Activated CD8-positive, alpha-beta memory T cell treated with anti-CD3 and anti-CD28 coated beads, Interleukin-2, amount 10 ng/mL, durations not matched to agents 7 days and 5 days (primary cell): ENCODE measurements at regions not wholly inside any gene's neighbourhood (a gene's known extent, or its start where the extent isn't known, plus 50 kb on each side); places are given as distances from the start of the nearest gene placed in this dataset.

Experiments
- ATAC-seq: fragments of 150-1000 bp; cut with Tn5 transposase; one replicate; pipeline ENCODE4 v1.10.0; 2021; ENCODE audit warnings: moderate library complexity
- CTCF ChIA-PET: fragments of 350-600 bp; sonication (Branson Sonifier 250); formaldehyde crosslinking; loops from one replicate; lab custom pipeline; 2021; ENCODE audit warnings: antibody characterized with exemption; lab: Charles Lee
- DNase-seq: peaks from one replicate; pipeline ENCODE4 v3.0.0-alpha.2; 2020
- H3K27ac Mint-ChIP-seq: one replicate; pipeline ENCODE4 v1.8.0; 2021; ENCODE audit warnings: mild to moderate bottlenecking, mixed read lengths
- H3K27me3 Mint-ChIP-seq: one replicate; pipeline ENCODE4 v1.8.0; 2021; ENCODE audit warnings: mixed read lengths
- H3K36me3 Mint-ChIP-seq: one replicate; pipeline ENCODE4 v1.8.0; 2021; ENCODE audit warnings: mild to moderate bottlenecking, mixed read lengths
- H3K4me1 Mint-ChIP-seq: one replicate; pipeline ENCODE4 v1.8.0; 2021; ENCODE audit warnings: mixed read lengths
- H3K4me3 Mint-ChIP-seq: one replicate; pipeline ENCODE4 v1.8.0; 2021; ENCODE audit warnings: mild to moderate bottlenecking, moderate library complexity, mixed read lengths
- H3K9me3 Mint-ChIP-seq: one replicate; pipeline ENCODE4 v1.8.0; 2022; ENCODE audit warnings: low read depth, mixed read lengths

GRCh38 chr20:40393197-40394079, 295.6 kb downstream of the MAFB start:
- Mint-ChIP-seq H3K27me3 (no peaks in the 10 kb centered on the region), H3K27ac (no peak overlapping the region), H3K4me3 (no peak overlapping the region), H3K36me3 (no peaks in the 10 kb centered on the region), H3K4me1 (no peaks in the 10 kb centered on the region), H3K9me3 (no peaks in the 10 kb centered on the region)
- CTCF ChIA-PET = no interaction called here
- no peak for ATAC-seq
- DNase-seq = no peak

DNA sequence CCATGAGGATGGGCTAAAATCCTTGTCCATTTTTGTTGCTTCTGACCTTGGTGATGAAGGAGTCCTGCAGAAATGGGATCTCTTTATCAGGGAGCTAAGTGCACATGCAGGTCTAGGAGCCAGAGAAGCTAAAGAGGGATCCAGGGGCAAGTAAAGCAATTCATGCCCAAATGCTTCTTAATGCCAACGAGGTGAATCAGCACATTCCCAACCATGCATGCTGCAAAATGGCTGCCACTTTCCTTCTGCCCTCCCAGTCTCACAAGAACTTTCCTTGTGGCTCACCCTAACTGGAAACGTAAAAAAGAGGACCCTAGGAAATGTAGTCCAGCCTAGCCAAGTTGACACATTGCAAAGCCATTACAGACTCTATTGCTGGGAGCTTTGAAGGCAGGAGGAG, 298.4 kb downstream of the MAFB start:
- DNase-seq = no peak
- CTCF ChIA-PET = no interaction called here
- H3K4me1 Mint-ChIP-seq = no peaks in the 10 kb centered on the region
- no peak overlapping the region for H3K27ac Mint-ChIP-seq
- H3K9me3 Mint-ChIP-seq = peaks cover 5% of the 10 kb centered on the region
- H3K4me3 Mint-ChIP-seq = no peak overlapping the region
- no peaks in the 10 kb centered on the region for H3K36me3 Mint-ChIP-seq
- no peak for ATAC-seq
- H3K27me3 Mint-ChIP-seq = no peaks in the 10 kb centered on the region

DNA sequence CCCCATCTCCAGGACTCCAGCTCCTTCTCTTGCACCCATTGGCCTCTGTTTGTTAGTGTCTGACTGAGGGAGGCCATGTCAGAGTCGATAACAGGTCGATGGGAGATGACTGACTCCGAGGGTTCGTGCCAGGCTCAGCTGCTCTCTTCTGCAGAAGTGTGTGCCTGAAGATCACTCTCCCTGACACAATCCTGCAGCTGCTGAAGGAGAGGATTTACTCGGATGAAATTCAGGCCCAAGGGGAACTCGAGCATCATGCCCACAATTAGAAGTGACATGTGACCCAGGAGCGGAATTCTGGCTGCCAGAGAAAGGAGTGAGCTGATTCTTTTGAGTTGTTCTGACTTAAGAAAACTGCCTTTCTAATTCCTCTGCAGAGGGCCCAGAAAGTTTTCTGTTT, 318.2 kb downstream of the MAFB start:
- no peak for DNase-seq
- Mint-ChIP-seq H3K27me3 (no peaks in the 10 kb centered on the region), H3K9me3 (no peaks in the 10 kb centered on the region), H3K4me1 (no peaks in the 10 kb centered on the region), H3K4me3 (no peak overlapping the region), H3K36me3 (no peaks in the 10 kb centered on the region), H3K27ac (no peak overlapping the region)
- no peak for ATAC-seq
- CTCF ChIA-PET = no interaction called here

- CTCF ChIA-PET = no interaction called here
- no peak for ATAC-seq
Measured at GRCh38 chr20:40368876-40369275, 320.2 kb downstream of the MAFB start.

GRCh38 chr20:40361916-40362315, 327.1 kb downstream of the MAFB start:
- ATAC-seq = no peak
- no peak for DNase-seq
- Mint-ChIP-seq H3K27me3 (no peaks in the 10 kb centered on the region), H3K36me3 (no peaks in the 10 kb centered on the region), H3K4me3 (no peak overlapping the region), H3K4me1 (no peaks in the 10 kb centered on the region), H3K9me3 (no peaks in the 10 kb centered on the region), H3K27ac (no peak overlapping the region)
- CTCF ChIA-PET = no interaction called here

More at GRCh38 chr20:40368876-40369275, 320.2 kb downstream of the MAFB start:
- DNase-seq = no peak
- Mint-ChIP-seq H3K9me3 (no peaks in the 10 kb centered on the region), H3K4me3 (no peak overlapping the region), H3K36me3 (no peaks in the 10 kb centered on the region), H3K4me1 (no peaks in the 10 kb centered on the region), H3K27ac (no peak overlapping the region), H3K27me3 (no peaks in the 10 kb centered on the region)

DNA sequence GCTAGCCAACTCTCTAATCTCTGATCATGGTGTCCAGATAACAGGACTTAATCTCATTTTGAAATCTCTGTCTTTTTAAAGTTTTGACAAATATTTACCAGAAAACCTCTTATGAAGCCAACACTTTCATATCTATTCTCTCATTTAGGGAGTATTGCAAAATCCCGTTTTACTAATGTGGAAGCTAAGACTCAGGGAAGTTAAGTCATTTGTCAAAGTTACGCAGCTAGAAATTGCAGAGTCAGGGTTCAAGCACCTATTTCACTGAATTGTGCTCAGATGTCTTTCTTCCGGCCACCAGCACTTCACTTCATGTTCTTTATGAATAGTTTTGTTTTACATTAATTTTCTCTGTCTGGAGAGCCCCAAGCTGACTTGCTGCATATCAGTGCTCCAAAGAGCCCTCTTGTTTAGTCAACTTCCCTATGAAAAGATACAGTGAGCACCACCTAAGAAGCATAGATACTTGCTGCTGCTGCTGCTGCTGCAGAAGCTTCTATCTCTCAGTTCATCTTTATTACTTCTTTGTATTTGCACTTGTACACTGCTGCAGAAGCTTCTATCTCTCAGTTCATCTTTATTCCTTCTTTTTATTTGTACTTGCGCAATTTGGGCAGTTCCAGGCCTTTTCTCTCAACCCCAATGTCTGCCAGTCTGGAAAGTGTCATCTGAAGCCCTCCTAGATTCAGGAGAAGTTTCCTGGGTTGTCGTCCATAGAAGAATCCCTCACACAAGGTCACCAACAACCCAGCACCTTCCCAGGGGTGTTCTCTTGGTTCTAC, 329.7 kb downstream of the MAFB start:
- no peak overlapping the region for H3K4me3 Mint-ChIP-seq
- H3K27ac Mint-ChIP-seq = no peak overlapping the region
- no peaks in the 10 kb centered on the region for H3K9me3 Mint-ChIP-seq
- H3K4me1 Mint-ChIP-seq = no peaks in the 10 kb centered on the region
- H3K27me3 Mint-ChIP-seq = no peaks in the 10 kb centered on the region
- DNase-seq (no peak), ATAC-seq (no peak)
- H3K36me3 Mint-ChIP-seq = no peaks in the 10 kb centered on the region
- CTCF ChIA-PET = no interaction called here

DNA sequence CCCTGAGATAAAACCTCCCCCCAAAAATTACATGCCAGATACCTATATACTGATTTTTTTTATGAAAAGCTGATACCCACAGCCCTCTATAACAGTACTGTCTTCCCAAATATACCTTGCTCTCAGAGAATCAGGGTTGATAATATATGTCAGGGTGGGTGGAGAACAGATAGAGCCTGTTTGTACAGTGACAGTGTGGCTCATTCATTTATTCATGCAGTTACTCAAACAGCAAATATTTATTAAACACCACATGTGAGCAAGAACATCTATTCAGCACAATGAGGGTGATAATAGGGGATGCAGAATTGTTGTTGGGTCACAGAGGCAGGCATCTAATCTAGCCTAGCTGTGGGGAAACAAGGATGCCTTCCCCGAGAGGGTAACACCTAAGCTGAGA, 334.2 kb downstream of the MAFB start:
- no peaks in the 10 kb centered on the region for H3K27me3 Mint-ChIP-seq
- CTCF ChIA-PET = no interaction called here
- no peak for ATAC-seq

DNA sequence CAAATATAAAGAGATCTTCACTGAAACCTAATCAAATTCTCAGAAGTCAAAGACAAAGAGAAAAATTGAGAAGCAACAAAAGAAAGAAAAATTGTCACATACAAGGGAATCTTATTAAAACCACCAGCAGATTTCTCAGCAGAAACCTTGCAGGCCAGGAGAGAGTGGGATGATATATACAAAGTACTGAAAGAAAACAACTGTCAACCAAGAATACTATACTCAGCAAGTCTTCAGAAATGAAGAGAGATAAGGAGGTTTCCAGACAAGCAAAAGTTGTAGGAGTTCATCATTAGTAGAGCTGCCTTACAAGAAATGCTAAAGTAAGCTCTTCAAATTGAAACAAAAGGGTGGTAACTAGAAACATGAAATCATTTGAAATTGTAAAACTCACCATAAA, 345.6 kb downstream of the MAFB start:
- H3K4me1 Mint-ChIP-seq = no peaks in the 10 kb centered on the region
- peaks cover 7% of the 10 kb centered on the region for H3K9me3 Mint-ChIP-seq
- no peak overlapping the region for H3K27ac Mint-ChIP-seq
- DNase-seq (no peak), ATAC-seq (no peak)
- H3K27me3 Mint-ChIP-seq = no peaks in the 10 kb centered on the region
- H3K4me3 Mint-ChIP-seq = no peak overlapping the region
- H3K36me3 Mint-ChIP-seq = no peaks in the 10 kb centered on the region
- CTCF ChIA-PET = no interaction called here

More for the DNA sequence above, 334.2 kb downstream of the MAFB start:
- Mint-ChIP-seq H3K27ac (no peak overlapping the region), H3K9me3 (no peaks in the 10 kb centered on the region), H3K36me3 (no peaks in the 10 kb centered on the region), H3K4me3 (no peak overlapping the region), H3K4me1 (no peaks in the 10 kb centered on the region)
- no peak for DNase-seq

DNA sequence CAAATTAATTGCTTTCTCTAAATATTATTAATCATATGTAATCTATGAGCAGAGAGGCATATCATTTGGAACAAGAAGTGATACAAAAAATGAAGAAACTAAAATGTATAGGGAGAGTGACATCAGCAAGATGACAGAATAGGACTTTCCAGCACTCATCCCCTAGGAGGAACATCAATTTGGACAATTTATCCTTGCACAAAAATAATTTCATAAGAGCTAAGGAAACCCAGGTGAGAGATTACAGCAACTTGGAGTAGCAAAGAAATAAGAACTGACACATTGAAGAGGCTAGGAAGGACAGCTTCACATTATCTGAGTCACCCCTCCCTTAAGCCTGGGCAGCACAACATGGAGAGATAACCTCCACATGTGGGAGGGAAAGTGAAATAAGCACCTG, 347.5 kb downstream of the MAFB start:
- H3K4me3 Mint-ChIP-seq = no peak overlapping the region
- H3K9me3 Mint-ChIP-seq = peaks cover 7% of the 10 kb centered on the region
- H3K4me1 Mint-ChIP-seq = no peaks in the 10 kb centered on the region
- H3K27me3 Mint-ChIP-seq = no peaks in the 10 kb centered on the region
- DNase-seq (no peak), ATAC-seq (no peak)
- no peak overlapping the region for H3K27ac Mint-ChIP-seq
- CTCF ChIA-PET = no interaction called here
- H3K36me3 Mint-ChIP-seq = no peaks in the 10 kb centered on the region

DNA sequence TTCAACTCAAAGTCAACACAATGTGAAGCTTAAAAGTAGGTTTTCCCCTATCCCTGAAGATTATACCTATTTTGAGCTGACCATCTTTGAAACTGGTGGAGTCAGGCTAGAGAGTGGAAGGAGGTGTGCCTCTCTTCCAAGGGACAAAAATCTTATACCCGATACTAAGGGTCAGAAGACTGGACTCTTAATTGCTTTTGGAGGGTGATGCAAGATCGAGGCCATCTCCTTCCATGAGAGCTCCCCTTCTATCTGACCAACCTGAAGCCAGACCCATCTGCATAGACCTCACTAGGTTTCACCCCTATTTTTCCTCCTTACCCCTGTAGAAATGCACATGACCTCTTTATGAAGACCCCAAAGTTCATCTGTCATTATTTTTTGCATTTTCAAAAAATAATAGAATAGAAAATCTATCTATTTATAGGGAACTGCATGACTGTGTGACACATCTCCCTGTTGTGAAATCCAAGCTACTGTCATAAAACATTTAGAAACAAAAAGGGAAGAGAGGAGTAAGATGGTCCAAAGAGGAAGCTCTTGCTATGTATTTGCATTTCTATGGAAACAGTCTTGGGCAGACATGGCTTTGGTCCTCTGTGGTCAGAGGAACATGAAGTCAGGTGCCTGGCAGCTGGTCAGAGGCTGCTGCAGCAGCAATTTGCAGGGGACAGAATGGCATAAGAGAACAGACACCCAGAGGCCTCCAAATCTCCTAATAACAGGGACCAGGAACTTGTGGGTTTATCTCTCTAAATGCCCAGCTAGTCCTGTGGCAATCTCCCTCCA, 349.2 kb downstream of the MAFB start:
- ATAC-seq (no peak), DNase-seq (no peak)
- no peaks in the 10 kb centered on the region for H3K36me3 Mint-ChIP-seq
- H3K4me1 Mint-ChIP-seq = no peaks in the 10 kb centered on the region
- no peak overlapping the region for H3K27ac Mint-ChIP-seq
- no peak overlapping the region for H3K4me3 Mint-ChIP-seq
- H3K9me3 Mint-ChIP-seq = peaks cover 7% of the 10 kb centered on the region
- CTCF ChIA-PET = no interaction called here
- no peaks in the 10 kb centered on the region for H3K27me3 Mint-ChIP-seq

GRCh38 chr20:40336533-40336932, 352.5 kb downstream of the MAFB start:
- no peaks in the 10 kb centered on the region for H3K36me3 Mint-ChIP-seq
- no peak for ATAC-seq
- H3K4me1 Mint-ChIP-seq = no peaks in the 10 kb centered on the region
- DNase-seq = no peak
- no peak overlapping the region for H3K4me3 Mint-ChIP-seq
- peaks cover 3% of the 10 kb centered on the region for H3K9me3 Mint-ChIP-seq
- H3K27ac Mint-ChIP-seq = no peak overlapping the region
- no peaks in the 10 kb centered on the region for H3K27me3 Mint-ChIP-seq
- CTCF ChIA-PET = no interaction called here

DNA sequence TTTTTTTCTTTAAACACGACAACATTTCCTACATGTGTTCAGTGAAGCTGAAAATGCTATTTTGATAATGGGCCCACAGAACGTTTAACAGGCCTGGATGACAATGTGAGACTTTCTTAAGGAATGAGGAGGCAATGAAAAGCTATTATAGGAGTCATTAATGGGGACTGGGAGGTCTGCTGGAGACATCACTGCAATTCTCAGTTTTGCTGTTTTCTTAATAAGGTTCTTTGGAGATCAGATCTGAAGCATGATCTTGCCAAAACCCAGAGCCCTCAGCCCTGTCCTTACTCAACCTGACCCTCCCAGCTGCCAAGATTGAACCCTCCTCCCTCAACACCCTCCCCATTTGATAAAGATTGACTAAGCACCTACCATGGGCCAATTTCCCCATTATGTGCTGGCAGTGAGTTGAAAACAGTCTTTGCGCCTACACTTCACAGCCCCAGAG, 353.1 kb downstream of the MAFB start:
- ATAC-seq (no peak), DNase-seq (no peak)
- no peak overlapping the region for H3K27ac Mint-ChIP-seq
- no peaks in the 10 kb centered on the region for H3K36me3 Mint-ChIP-seq
- no peaks in the 10 kb centered on the region for H3K27me3 Mint-ChIP-seq
- no peak overlapping the region for H3K4me3 Mint-ChIP-seq
- H3K9me3 Mint-ChIP-seq = peaks cover 3% of the 10 kb centered on the region
- CTCF ChIA-PET = no interaction called here
- H3K4me1 Mint-ChIP-seq = no peaks in the 10 kb centered on the region

- no peaks in the 10 kb centered on the region for H3K4me1 Mint-ChIP-seq
- no peaks in the 10 kb centered on the region for H3K36me3 Mint-ChIP-seq
- no peaks in the 10 kb centered on the region for H3K27me3 Mint-ChIP-seq
- DNase-seq = no peak
- H3K4me3 Mint-ChIP-seq = no peak overlapping the region
- CTCF ChIA-PET = no interaction called here
- no peak overlapping the region for H3K27ac Mint-ChIP-seq
- no peak for ATAC-seq
- peaks cover 2% of the 10 kb centered on the region for H3K9me3 Mint-ChIP-seq
Measured at GRCh38 chr20:40335437-40335836, 353.6 kb downstream of the MAFB start.
